Islet of Langerhans (tissue), 1 donor: ENCODE measurements at regions not wholly inside any gene's neighbourhood (a gene's known extent, or its start where the extent isn't known, plus 50 kb on each side); places are given as distances from the start of the nearest gene placed in this dataset.

Source experiments
- FAIRE-seq: peaks from one replicate; lab custom pipeline; 2011; peaks lifted over from hg19 to GRCh38; lab: Jason Lieb, UNC

- no peak for FAIRE-seq
Measured at GRCh38 chr6:144730088-144730645, 445.0 kb downstream of the UTRN start.

DNA sequence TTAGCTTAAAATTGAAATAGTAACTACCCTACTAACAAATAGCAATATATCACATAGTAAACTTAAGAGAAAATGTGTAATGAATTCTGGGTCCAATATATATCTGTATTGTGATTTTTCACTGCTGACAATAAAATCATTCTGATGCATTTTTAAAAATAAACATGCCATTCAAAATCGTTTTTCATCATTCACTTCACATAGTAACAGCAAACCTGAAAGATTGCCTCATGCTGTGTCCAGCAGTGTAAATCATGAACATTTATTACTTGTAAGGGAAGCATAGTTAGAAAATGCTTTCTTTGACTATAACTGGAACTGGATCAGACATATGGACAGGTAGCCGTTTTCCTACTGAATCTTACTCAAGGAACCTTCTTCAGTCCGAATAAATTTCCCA lies 446.1 kb downstream of the UTRN start:
- FAIRE-seq: no peak

- FAIRE-seq: no peak
Measured at GRCh38 chr6:144736763-144737162, 451.6 kb downstream of the UTRN start.

DNA sequence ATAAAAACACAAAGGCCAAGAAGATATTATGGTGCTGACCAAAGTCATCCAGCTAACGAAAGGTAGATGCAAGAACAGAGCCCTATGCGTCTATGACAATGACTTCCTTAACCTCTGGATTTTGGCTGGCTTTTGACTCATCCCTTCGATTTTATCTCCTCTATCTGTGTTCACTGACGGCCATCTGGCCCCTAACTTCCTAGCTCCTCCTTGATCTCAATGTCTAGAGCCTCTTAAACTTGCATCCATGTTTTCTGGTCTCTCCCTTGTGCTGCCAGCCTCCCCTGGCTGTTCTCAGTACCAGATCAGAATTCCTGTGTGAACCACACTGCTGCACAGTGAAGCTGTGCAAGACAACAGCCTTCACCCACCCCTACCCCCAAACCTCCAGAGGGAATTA lies 452.9 kb downstream of the UTRN start:
- no peak for FAIRE-seq

- FAIRE-seq: no peak
Measured at GRCh38 chr6:144739873-144740272, 454.7 kb downstream of the UTRN start.

DNA sequence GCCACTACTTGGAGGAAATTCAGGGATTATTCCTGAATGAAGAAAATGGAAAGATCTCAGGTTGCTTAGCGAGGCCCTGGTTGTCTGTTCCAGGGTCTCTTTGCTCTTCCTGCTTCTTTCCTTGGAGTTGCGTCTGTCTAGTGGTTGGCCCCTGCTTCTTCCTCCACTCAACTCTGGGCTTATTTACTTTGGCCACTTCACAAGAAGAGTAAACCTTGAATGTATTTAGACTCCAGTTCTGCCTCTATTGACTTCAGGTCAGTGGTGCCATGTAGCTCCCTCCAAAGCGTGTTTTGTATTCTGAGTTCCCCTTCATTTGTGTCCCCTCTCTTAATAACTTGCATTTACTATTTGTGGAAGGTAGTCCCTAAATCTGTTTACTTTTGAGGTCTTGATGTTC lies 456.5 kb downstream of the UTRN start:
- FAIRE-seq: no peak

- FAIRE-seq: no peak
Measured at GRCh38 chr6:144742779-144743178, 457.6 kb downstream of the UTRN start.

DNA sequence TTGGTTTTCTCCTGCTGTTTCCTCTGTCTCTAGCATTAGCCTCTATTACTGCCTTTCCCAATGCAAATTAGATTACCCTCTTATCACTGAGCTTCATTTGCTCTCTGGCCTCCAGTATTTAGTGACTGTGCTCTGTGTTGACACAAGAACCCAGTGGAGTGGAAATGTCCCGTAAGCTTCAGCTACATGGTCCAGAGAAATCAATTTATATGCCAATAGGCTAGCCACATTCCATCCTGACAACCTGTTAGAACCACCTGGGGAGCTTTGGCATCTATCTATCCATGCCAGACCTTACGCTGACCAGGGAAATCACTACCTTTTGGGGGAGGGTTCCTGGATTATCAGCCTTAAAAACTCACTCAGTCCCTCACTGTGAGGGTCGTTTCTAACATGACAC lies 459.6 kb downstream of the UTRN start:
- FAIRE-seq: no peak

DNA sequence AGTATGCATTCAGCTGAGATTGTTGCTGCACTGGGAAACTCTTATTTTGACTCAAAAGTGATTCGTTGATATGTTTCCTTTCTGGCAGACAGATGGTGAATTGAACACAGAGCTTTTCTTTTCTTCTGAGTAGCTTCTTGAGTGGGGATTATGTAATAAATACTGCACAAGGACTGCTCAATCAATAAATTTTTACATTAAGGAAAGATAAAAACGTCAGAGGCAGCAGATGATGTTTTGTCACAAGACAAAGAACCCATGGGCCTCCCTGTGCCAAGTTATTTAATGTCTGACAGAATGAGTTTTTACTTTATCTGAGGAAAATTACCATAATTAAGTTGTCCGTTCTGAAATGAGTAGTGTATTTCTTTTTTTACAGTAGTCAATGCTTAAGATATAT lies 460.3 kb downstream of the UTRN start:
- FAIRE-seq: no peak

- FAIRE-seq: no peak
Measured at GRCh38 chr6:144746902-144747469, 461.9 kb downstream of the UTRN start.

- peak; percentile 87 for FAIRE-seq
Measured at GRCh38 chr6:144749263-144749662, 464.1 kb downstream of the UTRN start.

DNA sequence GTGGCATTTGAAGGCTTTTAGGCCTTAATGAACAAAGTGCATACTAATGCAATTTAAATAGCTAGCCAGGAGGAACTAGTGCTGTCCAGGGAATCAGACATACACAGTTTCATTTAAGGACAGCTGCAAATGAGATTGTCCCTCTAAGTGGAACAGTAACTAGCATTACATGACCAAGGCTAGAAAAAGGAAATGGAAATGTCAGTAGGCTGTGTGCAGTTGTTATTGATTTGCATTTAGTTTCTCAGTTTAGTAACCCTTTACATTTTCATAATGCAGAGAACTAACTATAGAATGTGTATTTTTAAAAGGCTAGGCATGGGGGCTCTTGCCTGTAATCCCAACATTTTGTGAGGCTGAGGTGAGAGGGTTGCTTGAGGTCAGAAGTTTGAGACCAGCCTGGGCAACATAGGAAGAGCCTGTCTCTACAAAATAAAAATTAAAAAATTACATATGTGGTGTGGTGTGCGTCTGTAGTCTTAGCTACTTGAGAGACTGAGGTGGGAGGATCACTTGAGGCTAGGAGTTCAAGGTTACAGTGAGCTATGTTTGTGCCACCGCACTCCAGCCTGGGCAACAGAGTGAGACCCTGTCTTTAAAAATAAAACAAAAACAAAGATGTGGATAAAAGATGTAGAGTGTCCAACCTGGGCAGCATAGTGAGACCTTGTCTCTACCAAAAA lies 468.0 kb downstream of the UTRN start:
- FAIRE-seq: no peak

DNA sequence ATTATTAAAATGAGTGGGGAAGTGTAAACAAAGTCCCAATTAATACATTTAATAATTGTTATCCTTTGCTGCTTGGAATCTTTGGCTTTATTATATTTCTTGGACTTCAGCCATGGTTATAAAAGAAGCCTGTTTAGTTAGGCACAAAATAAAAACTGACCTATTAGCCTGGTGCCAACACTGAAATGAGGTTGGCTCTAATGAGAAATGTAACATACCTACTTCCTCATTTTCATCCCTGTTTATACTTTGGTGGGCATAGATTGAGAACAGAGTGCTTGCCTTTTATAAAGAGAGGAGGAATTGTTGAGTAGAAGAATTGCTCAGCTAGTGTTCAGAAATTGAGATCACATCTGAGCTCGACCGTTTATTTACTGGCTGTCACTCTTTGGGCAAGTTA lies 471.3 kb downstream of the UTRN start:
- no peak for FAIRE-seq

- FAIRE-seq: no peak
Measured at GRCh38 chr6:144757299-144757698, 472.2 kb downstream of the UTRN start.

- peak; percentile 13 for FAIRE-seq
Measured at GRCh38 chr6:144757730-144758129, 472.6 kb downstream of the UTRN start.

DNA sequence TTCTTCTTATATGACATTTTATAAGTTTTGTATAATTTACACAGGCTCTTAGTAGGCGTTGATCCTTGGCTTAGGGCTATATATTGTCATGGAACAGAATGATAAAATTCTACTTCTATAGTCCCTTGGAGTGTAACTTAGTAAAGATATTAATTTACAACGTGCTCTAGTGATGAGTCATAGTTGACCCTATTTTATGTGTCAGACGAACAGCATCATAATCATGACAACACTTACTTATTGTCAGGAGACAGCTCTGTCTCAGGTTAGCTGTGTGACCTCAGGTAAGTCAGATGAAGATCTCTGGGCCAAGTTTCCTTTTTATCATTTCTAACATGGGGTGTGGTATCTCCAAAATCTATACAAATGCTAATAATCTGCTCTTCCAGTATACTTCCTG lies 473.5 kb downstream of the UTRN start:
- peak; percentile 98 for FAIRE-seq

GRCh38 chr6:144762469-144762868 lies 477.3 kb downstream of the UTRN start:
- no peak for FAIRE-seq

DNA sequence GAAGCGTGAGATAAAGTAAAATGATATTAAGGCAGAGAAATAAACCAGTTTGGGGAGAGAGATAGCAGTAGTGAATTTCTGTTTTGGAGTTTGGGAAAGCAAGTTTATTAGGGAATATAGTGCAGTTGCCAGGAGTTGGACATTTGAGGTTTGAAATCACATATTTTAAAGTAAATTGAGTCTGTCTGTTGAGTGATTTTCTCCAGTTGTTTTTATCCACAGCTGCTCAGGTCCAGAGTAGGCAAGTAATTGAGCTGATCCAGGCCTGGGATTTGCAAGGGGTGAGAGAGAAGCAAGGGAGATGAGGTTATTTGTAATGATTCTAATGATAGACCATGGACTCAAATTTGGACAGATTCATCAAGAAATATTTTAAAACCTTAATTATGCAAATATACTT lies 481.9 kb downstream of the UTRN start:
- FAIRE-seq: no peak

- FAIRE-seq: peak; percentile 36
Measured at GRCh38 chr6:144768551-144769075, 483.5 kb downstream of the UTRN start.

GRCh38 chr6:144769142-144769541 lies 484.0 kb downstream of the UTRN start:
- peak; percentile 43 for FAIRE-seq

DNA sequence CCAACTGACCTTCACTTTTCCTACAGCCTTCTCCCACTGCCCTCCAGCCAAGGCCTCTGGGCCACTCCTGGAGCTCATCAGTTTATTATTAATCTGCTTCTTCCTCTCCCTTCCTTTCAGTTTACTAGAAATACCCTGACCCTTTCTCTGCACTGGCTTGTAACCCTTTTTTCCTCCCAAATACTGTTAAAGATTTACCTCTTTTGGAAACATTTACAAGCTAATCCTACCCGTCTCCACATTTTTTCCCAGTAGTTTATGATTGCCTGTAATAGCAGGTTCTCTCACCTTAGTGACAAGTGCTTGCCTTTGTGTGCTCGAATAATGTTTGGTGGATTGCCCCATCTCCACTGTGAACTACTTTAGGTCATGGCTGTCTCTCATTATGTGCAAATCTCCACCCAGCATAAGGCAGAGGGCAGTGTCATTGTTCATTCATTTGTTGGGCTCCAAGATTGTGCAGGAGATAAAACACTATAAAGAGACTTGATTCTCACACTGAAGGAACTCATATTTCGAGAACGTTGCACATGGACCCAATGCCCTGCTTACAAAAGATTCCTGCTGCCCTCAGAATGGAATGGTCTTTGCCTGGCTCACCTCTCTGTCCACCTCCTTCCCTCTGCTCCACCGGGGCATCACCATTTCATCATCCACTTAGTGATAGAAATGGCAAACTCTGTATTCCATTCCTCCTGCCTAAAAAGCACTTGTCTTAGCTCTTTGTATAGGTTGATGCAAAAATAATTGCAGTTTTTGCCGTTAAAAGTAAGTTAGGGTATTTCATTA lies 491.1 kb downstream of the UTRN start:
- no peak for FAIRE-seq

DNA sequence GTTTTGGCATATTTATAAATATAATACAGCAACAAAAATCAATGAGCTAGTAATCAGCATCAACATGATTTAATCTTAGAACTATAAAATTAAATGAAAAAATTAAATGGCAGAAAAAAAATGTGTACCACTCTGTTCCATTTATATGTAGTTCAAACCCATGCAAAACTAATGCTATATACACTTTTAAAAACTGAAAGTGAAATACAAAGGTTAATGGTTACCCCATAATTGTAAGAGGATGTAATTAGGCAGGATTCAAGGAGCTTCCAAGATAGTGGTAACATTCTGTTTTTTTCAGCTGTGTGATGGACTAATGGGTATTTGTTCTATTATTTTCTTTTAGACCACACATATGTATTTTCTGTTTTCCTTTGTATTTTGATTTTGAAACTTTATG lies 492.1 kb downstream of the UTRN start:
- no peak for FAIRE-seq

DNA sequence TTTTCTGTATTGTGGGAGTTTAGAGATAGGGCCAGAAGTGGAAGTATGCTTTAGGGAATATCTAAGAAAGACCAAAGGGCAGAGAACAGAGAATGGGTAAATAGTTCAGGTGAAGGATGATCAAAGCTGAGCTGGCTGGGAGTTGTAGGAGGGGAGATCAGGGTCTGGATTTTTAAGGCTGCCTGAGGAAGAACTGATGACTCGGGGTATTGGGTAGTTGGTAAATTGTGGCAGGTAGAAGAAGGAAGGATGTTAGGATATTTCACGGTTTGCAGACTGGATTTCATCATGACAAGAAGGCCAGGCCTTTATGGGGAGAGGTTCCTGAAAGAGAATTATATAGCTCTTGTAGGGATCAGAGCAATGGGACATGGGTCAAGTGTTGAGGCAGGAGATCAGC lies 492.9 kb downstream of the UTRN start:
- no peak for FAIRE-seq
